Panc1 (cell line): ENCODE measurements at regions not wholly inside any gene's neighbourhood (a gene's known extent, or its start where the extent isn't known, plus 50 kb on each side); places are given as distances from the start of the nearest gene placed in this dataset.

Source experiments
- ATAC-seq: fragments of 200-7000 bp; cut with Tn5 transposase; 2 replicates; pipeline ENCODE4 v1.9.1; 2020; ENCODE audit warnings: mild to moderate bottlenecking, moderate library complexity
- BruUV-seq: library from RNA; stranded (reverse); fragments of 400-500 nt; replicated peaks from 2 replicates; lab custom pipeline; 2021; lab: Mats Ljungman, UMichigan
- CTCF ChIA-PET: fragments of 300-600 bp; sonication (Branson Sonifier 250); formaldehyde crosslinking; loops from one replicate; lab custom pipeline; 2022; ENCODE audit warnings: antibody characterized with exemption; lab: Charles Lee
- POLR2A ChIA-PET: fragments of 300-600 bp; sonication (Branson Sonifier 250); formaldehyde crosslinking; loops from one replicate; lab custom pipeline; 2022; ENCODE audit warnings: antibody characterized with exemption; lab: Charles Lee
- DNase-seq: peaks from one replicate; pipeline ENCODE4 v3.0.0-alpha.2; 2010; ENCODE audit warnings: low read depth, low spot score
- H3K27ac ChIP-seq: 2 replicates; pipeline ENCODE4 v1.5.1; 2011; ENCODE audit warnings: mild to moderate bottlenecking, low read length, inconsistent platforms
- H3K27me3 ChIP-seq: fragments of 200-500 bp; sonication (Bioruptor generic); 2 replicates; pipeline ENCODE4 v1.6.0; 2014; ENCODE audit warnings: low read length, inconsistent platforms; ENCODE audit not compliant: control insufficient read depth, insufficient read depth
- H3K36me3 ChIP-seq: fragments of 200-500 bp; sonication (Bioruptor generic); 2 replicates; pipeline ENCODE4 v1.5.1; 2014; ENCODE audit warnings: inconsistent platforms, mild to moderate bottlenecking, low read length, moderate library complexity; ENCODE audit not compliant: control insufficient read depth, insufficient read depth
- H3K4me1 ChIP-seq: 2 replicates; pipeline ENCODE4 v1.5.1; 2011; ENCODE audit warnings: inconsistent platforms, mild to moderate bottlenecking, low read length, moderate library complexity; ENCODE audit not compliant: control insufficient read depth, insufficient read depth
- H3K4me3 ChIP-seq, 2 experiments: 2 replicates each; pipeline ENCODE4 v1.5.1; 2011 to 2012; ENCODE audit warnings: low read depth in 2 of 2, low read length in 2 of 2, mild to moderate bottlenecking in 2 of 2, inconsistent platforms in 1 of 2, moderate library complexity in 1 of 2
- H3K9me3 ChIP-seq: fragments of 200-500 bp; sonication (Bioruptor generic); 2 replicates; pipeline ENCODE4 v1.5.1; 2014; ENCODE audit warnings: low read depth, mild to moderate bottlenecking, inconsistent platforms, low read length, moderate library complexity; ENCODE audit not compliant: control insufficient read depth, insufficient read depth
- POLR2AphosphoS5 ChIP-seq: IDR thresholded peaks from 2 replicates; pipeline ENCODE4 v1.6.1; 2012; ENCODE audit warnings: mild to moderate bottlenecking, low read depth, low read length, moderate library complexity
- SIN3A ChIP-seq: IDR thresholded peaks from 2 replicates; pipeline ENCODE4 v1.6.1; 2012; ENCODE audit warnings: low read depth, mild to moderate bottlenecking, low read length, moderate library complexity, borderline replicate concordance; ENCODE audit not compliant: insufficient read depth
- TCF7L2 ChIP-seq: IDR thresholded peaks from 2 replicates; pipeline ENCODE4 v1.6.1; 2011; ENCODE audit warnings: mild to moderate bottlenecking, low read depth, low read length, inconsistent platforms
- in situ Hi-C: cut with HindIII; loops from 2 replicates; pipeline ENCODE4 v1.10.0; 2016; ENCODE audit warnings: low sequenced_read_pairs, low pct_unique_long_range_greater_than_20kb
- intact Hi-C: fragments of 100-400 bp; cut with micrococcal nuclease; formaldehyde crosslinking; loops from one replicate; pipeline ENCODE4 v1.10.0; 2022; ENCODE audit not compliant: unreplicated experiment
- TF ChIP-seq, protein P1 (sequence below): fragments of 450-650 bp; IDR thresholded peaks from 2 replicates; pipeline ENCODE4 v1.5.1; 2017; ENCODE audit warnings: mild to moderate bottlenecking
- TF ChIP-seq, protein P2 (sequence below), 2 experiments: IDR thresholded peaks; 2 replicates each; pipeline ENCODE4 v1.6.1; 2011 to 2012; ENCODE audit warnings: low read depth in 2 of 2, control low read depth in 1 of 2, low read length in 1 of 2, mild to moderate bottlenecking in 1 of 2, moderate library complexity in 1 of 2; ENCODE audit not compliant: insufficient read depth in 1 of 2

- DNase-seq (no peak), ATAC-seq (no peak)
- no peak overlapping the region for H3K4me3 ChIP-seq
- ChIA-PET POLR2A (no interaction called here), CTCF (no interaction called here)
- in situ Hi-C loops (no loop called here), intact Hi-C loops (no loop called here)
- H3K9me3 ChIP-seq = no peaks in the 10 kb centered on the region
- no TSS peak for BruUV-seq
- peaks cover 2% of the 10 kb centered on the region; the same call in 1 of the 2 replicates for H3K27me3 ChIP-seq
- H3K4me1 ChIP-seq = no peaks in the 10 kb centered on the region
- H3K27ac ChIP-seq = no peak overlapping the region
- H3K36me3 ChIP-seq = no peaks in the 10 kb centered on the region
- no peak for TF ChIP-seq POLR2AphosphoS5
- TF ChIP-seq, protein P1, sequence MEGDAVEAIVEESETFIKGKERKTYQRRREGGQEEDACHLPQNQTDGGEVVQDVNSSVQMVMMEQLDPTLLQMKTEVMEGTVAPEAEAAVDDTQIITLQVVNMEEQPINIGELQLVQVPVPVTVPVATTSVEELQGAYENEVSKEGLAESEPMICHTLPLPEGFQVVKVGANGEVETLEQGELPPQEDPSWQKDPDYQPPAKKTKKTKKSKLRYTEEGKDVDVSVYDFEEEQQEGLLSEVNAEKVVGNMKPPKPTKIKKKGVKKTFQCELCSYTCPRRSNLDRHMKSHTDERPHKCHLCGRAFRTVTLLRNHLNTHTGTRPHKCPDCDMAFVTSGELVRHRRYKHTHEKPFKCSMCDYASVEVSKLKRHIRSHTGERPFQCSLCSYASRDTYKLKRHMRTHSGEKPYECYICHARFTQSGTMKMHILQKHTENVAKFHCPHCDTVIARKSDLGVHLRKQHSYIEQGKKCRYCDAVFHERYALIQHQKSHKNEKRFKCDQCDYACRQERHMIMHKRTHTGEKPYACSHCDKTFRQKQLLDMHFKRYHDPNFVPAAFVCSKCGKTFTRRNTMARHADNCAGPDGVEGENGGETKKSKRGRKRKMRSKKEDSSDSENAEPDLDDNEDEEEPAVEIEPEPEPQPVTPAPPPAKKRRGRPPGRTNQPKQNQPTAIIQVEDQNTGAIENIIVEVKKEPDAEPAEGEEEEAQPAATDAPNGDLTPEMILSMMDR = no peak
- TF ChIP-seq, protein P2, sequence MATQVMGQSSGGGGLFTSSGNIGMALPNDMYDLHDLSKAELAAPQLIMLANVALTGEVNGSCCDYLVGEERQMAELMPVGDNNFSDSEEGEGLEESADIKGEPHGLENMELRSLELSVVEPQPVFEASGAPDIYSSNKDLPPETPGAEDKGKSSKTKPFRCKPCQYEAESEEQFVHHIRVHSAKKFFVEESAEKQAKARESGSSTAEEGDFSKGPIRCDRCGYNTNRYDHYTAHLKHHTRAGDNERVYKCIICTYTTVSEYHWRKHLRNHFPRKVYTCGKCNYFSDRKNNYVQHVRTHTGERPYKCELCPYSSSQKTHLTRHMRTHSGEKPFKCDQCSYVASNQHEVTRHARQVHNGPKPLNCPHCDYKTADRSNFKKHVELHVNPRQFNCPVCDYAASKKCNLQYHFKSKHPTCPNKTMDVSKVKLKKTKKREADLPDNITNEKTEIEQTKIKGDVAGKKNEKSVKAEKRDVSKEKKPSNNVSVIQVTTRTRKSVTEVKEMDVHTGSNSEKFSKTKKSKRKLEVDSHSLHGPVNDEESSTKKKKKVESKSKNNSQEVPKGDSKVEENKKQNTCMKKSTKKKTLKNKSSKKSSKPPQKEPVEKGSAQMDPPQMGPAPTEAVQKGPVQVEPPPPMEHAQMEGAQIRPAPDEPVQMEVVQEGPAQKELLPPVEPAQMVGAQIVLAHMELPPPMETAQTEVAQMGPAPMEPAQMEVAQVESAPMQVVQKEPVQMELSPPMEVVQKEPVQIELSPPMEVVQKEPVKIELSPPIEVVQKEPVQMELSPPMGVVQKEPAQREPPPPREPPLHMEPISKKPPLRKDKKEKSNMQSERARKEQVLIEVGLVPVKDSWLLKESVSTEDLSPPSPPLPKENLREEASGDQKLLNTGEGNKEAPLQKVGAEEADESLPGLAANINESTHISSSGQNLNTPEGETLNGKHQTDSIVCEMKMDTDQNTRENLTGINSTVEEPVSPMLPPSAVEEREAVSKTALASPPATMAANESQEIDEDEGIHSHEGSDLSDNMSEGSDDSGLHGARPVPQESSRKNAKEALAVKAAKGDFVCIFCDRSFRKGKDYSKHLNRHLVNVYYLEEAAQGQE (IDR thresholded peaks at IDR 0.05; ENCODE audit: insufficient read depth in 1 of 2, low read depth in 2 of 2, low read length in 1 of 2) = no peak
These were observed 196.9 kb upstream of the GHITM start for GRCh38 chr10:83942410-83942809.

DNA sequence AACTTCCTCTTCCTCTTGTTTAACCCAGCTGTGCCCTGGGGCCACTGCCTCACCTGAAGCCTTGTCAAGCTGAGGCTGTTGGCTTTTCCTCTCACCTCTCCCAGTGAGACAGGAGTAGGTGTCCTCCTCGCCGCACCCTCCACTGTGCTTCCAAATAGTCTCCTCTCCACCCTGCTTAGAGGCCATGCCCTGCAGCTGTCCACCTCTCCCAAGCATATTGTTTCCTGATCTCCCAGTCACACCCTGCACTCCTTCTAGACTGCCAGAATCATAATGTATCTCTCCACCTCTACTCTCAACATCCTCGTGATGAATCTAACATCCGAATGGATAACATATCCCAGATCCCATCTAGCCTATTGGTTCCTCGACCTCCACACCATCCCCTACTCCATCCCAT is 196.3 kb upstream of the GHITM start:
- peaks cover 2% of the 10 kb centered on the region; the same call in 1 of the 2 replicates for H3K27me3 ChIP-seq
- CTCF ChIA-PET = no interaction called here
- H3K9me3 ChIP-seq = no peaks in the 10 kb centered on the region
- in situ Hi-C loops (no loop called here), intact Hi-C loops (no loop called here)
- BruUV-seq = no TSS peak
- DNase-seq (no peak), ATAC-seq (no peak)
- POLR2A ChIA-PET = no interaction called here
- H3K27ac ChIP-seq = no peak overlapping the region
- no peak overlapping the region for H3K4me3 ChIP-seq
- H3K36me3 ChIP-seq = no peaks in the 10 kb centered on the region
- H3K4me1 ChIP-seq = no peaks in the 10 kb centered on the region
- no peak for TF ChIP-seq POLR2AphosphoS5
- no peak for TF ChIP-seq TCF7L2
- TF ChIP-seq, protein P1 = no peak
- TF ChIP-seq SIN3A = no peak
- TF ChIP-seq, protein P2 (IDR thresholded peaks at IDR 0.05; ENCODE audit: insufficient read depth in 1 of 2, low read depth in 2 of 2, low read length in 1 of 2) = no peak
